ENCODE measurements at regions not wholly inside any gene's neighbourhood (a gene's known extent, or its start where the extent isn't known, plus 50 kb on each side); places are given as distances from the start of the nearest gene placed in this dataset.
A peak's percentile ranks its signal among the peaks of the same experiment; 100 is the strongest.

DNA sequence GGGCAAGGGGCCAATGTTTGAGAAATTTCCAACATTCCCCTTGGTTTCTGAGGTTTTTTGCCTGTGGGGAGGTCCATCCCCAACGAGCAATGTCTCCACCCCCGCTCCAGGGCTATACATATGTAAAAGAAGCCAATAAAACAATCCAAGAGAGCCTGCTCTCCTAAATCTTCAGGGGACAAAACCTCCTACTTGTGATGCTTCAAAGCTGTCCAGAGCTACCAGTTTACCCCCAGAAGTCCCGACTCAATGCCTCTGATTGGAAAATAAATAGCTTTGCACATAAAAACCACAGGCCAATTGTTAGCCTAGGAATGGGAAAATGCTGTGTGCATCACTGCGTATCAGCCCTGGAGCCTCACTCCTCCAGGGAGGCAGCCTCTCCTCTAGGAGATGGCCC lies 66.0 kb upstream of the PAX6 start:
- Histone ChIP-seq H2BK5ac (ENCODE audit: low read depth, low read length) (no peak overlapping the region), H2BK120ac (replicated peaks; ENCODE audit: low read depth, low read length) (no peak overlapping the region), H2BK20ac (ENCODE audit: low read length) (no peak overlapping the region), H2AFZ (ENCODE audit: low read length) (0 out of 2 replicates have a peak overlapping the region, but pooled peaks have one; percentile 9), H3K14ac (ENCODE audit: insufficient read length) (no peak overlapping the region), H4K8ac (ENCODE audit: extremely low read depth, insufficient read depth, low read length) (no peak overlapping the region), H3K4me3 (ENCODE audit: extremely low read depth in 1 of 4, insufficient read depth in 2 of 4, low read depth in 3 of 4, low read length in 4 of 4) (no peak overlapping the region), H3K18ac (ENCODE audit: extremely low read depth, low read length) (no peak overlapping the region), H2AK5ac (ENCODE audit: low read depth, low read length) (no peak overlapping the region), H2BK12ac (ENCODE audit: low read depth, low read length) (no peak overlapping the region), H3K4ac (replicated peaks; ENCODE audit: insufficient read length, low read depth, low read length) (no peak overlapping the region), H4K91ac (replicated peaks; ENCODE audit: insufficient read length, low read length) (no peak overlapping the region), H3K23me2 (ENCODE audit: low read depth, low read length) (no peaks in the 10 kb centered on the region), H3K4me1 (replicated peaks in 1 of 4; ENCODE audit: control insufficient read depth in 3 of 4, insufficient read depth in 4 of 4, low read length in 3 of 4) (peaks cover 0 to 11% (median 10%) of the 10 kb centered on the region in 4 experiments; a peak in 6 of 7 replicates), H4K5ac (ENCODE audit: insufficient read length, low read depth, low read length) (no peak overlapping the region), H3K4me2 (ENCODE audit: insufficient read depth in 1 of 2, low read depth in 2 of 2, low read length in 2 of 2) (peak overlapping the region in 1 of 2 experiments; percentile 8; a peak in 2 of 4 replicates), H3K36me3 (ENCODE audit: control insufficient read depth in 2 of 4, insufficient read depth in 4 of 4, low read length in 3 of 4) (no peaks in the 10 kb centered on the region), H3K79me2 (ENCODE audit: control insufficient read depth in 1 of 2, insufficient read depth in 2 of 2, low read length in 2 of 2) (no peaks in the 10 kb centered on the region), H3K56ac (replicated peaks; ENCODE audit: insufficient read length, low read depth, low read length) (no peak overlapping the region), H3K9me3 (ENCODE audit: insufficient read depth in 2 of 2, low read depth in 1 of 2, low read length in 1 of 2) (no peaks in the 10 kb centered on the region), H3K9ac (replicated peaks in 1 of 4; ENCODE audit: extremely low read depth in 1 of 4, low read depth in 3 of 4, low read length in 3 of 4) (no peak overlapping the region), H3K27ac (ENCODE audit: low read depth, low read length) (no peak overlapping the region), H3K27me3 (replicated peaks in 1 of 4; ENCODE audit: control insufficient read depth in 3 of 4, extremely low read depth in 1 of 4, insufficient read depth in 3 of 4, low read length in 3 of 4) (peaks cover 0 to 2% (median 0%) of the 10 kb centered on the region in 4 experiments; a peak in 2 of 7 replicates), H2BK15ac (ENCODE audit: low read length) (no peak overlapping the region), H3K23ac (ENCODE audit: insufficient read length) (no peak overlapping the region), H4K20me1 (replicated peaks in 1 of 2; ENCODE audit: control insufficient read depth in 1 of 2, insufficient read depth in 2 of 2, low read length in 2 of 2) (no peaks in the 10 kb centered on the region), H3K79me1 (ENCODE audit: low read depth, low read length) (no peaks in the 10 kb centered on the region)
- TF ChIP-seq RFX5 (IDR thresholded peaks at IDR 0.05; ENCODE audit: borderline replicate concordance, low read depth, low read length) (no peak), EP300 (IDR thresholded peaks at IDR 0.05; ENCODE audit: borderline replicate concordance in 1 of 2, low read depth in 2 of 2, low read length in 2 of 2) (no peak), BCL11A (IDR thresholded peaks at IDR 0.05; ENCODE audit: low read depth in 2 of 2, low read length in 2 of 2) (no peak), HDAC2 (IDR thresholded peaks at IDR 0.05; ENCODE audit: borderline replicate concordance in 1 of 2, low read depth in 2 of 2, low read length in 2 of 2) (no peak), RXRA (IDR thresholded peaks at IDR 0.05; ENCODE audit: insufficient read depth, low read depth, low read length) (no peak)
- ChIA-PET POLR2A (ENCODE audit: partially characterized antibody) (interaction anchor here (1.2 kb wide), 1 partner anchor 54 kb away, joined by 4 read pairs; no protein-coding TSS in a partner anchor), CTCF (ENCODE audit: partially characterized antibody) (interaction anchor here (1.1 to 3.5 kb wide), 5 partner anchors 10 to 235 kb away, joined by 4 to 22 read pairs (median 10); no protein-coding TSS in a partner anchor)
- FAIRE-seq, result no peak
- 49% methylated on average over 4 of the region's 4 CpGs; no CpG with 5 or more reads in 1 of the 2 experiments for WGBS, 2 experiments (ENCODE audit: extremely low coverage in 1 of 2, insufficient coverage in 1 of 2, insufficient read length in 1 of 2, insufficient replicate concordance in 2 of 2, low coverage in 1 of 2, low lambda C conversion rate in 2 of 2, missing lambda C conversion rate in 1 of 2)
- no peak for DNase-seq (ENCODE audit: low read depth in 1 of 2, low spot score in 2 of 2)

Data from H1 (cell line).